GM12864 (cell line): ENCODE measurements at regions not wholly inside any gene's neighbourhood (a gene's known extent, or its start where the extent isn't known, plus 50 kb on each side); places are given as distances from the start of the nearest gene placed in this dataset.

Source experiments
- DNase-seq: peaks from one replicate; pipeline ENCODE4 v3.0.0-alpha.2; 2011; ENCODE audit warnings: low read depth
- H3K4me3 ChIP-seq: 2 replicates; pipeline ENCODE4 v1.5.1; 2011; ENCODE audit warnings: mild to moderate bottlenecking, low read depth, low read length, control low read depth
- TF ChIP-seq, protein P1 (sequence below): IDR thresholded peaks from 2 replicates; pipeline ENCODE4 v1.5.1; 2011; ENCODE audit warnings: low read depth, mild to moderate bottlenecking, moderate library complexity, low read length, control low read depth, inconsistent platforms; ENCODE audit errors: missing control alignments

GRCh38 chr1:187514110-187514509 lies 685.4 kb downstream of the PLA2G4A start:
- TF ChIP-seq, protein P1, sequence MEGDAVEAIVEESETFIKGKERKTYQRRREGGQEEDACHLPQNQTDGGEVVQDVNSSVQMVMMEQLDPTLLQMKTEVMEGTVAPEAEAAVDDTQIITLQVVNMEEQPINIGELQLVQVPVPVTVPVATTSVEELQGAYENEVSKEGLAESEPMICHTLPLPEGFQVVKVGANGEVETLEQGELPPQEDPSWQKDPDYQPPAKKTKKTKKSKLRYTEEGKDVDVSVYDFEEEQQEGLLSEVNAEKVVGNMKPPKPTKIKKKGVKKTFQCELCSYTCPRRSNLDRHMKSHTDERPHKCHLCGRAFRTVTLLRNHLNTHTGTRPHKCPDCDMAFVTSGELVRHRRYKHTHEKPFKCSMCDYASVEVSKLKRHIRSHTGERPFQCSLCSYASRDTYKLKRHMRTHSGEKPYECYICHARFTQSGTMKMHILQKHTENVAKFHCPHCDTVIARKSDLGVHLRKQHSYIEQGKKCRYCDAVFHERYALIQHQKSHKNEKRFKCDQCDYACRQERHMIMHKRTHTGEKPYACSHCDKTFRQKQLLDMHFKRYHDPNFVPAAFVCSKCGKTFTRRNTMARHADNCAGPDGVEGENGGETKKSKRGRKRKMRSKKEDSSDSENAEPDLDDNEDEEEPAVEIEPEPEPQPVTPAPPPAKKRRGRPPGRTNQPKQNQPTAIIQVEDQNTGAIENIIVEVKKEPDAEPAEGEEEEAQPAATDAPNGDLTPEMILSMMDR, result no peak
- DNase-seq, result no peak
- no peak overlapping the region for H3K4me3 ChIP-seq

GRCh38 chr1:187516874-187517273 lies 688.1 kb downstream of the PLA2G4A start:
- TF ChIP-seq, protein P1, result no peak
- no peak for DNase-seq

GRCh38 chr1:187517546-187517945 lies 688.8 kb downstream of the PLA2G4A start:
- TF ChIP-seq, protein P1, result no peak
- no peak for DNase-seq
- H3K4me3 ChIP-seq, result no peak overlapping the region

More at GRCh38 chr1:187516874-187517273, 688.1 kb downstream of the PLA2G4A start:
- H3K4me3 ChIP-seq, result no peak overlapping the region

DNA sequence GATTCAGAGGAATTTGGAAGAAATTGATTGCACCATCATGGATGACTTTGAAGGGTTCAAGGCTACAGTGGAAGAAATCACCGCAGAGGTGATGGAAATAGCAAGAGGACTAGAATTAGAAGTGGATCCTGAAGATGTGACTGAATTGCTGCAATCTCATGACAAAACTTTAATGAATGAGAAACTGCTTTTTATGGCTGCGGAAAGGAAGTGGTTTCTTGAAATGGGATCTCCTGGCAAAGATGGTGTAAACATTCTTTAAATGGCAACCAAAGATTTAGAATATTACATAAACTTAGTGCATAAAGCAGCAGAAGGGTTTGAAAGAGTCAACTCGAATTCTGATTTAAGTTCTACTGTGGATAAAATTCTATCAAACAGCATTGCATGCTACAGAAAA lies 698.6 kb downstream of the PLA2G4A start:
- no peak overlapping the region for H3K4me3 ChIP-seq
- no peak for DNase-seq
- TF ChIP-seq, protein P1, result no peak

DNA sequence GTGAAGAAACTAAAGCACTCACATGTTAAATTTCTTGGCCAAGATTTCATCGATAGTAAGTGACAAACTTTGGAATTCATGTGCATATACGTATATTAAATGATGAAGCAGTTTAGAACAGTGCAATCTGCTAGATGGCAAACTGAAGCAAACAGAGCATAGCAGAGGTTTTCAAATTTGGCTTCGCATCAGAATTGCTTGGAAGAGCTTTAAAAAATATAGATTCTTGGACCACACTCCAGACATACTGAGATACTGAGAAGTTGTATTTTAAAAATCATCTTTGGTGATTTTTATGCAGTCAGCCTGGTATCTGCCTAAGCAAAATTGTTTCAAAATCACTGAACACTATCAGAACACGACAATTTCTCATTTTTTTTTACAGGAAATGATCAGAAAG lies 709.2 kb downstream of the PLA2G4A start:
- TF ChIP-seq, protein P1, result no peak
- DNase-seq, result no peak
- H3K4me3 ChIP-seq, result no peak overlapping the region

DNA sequence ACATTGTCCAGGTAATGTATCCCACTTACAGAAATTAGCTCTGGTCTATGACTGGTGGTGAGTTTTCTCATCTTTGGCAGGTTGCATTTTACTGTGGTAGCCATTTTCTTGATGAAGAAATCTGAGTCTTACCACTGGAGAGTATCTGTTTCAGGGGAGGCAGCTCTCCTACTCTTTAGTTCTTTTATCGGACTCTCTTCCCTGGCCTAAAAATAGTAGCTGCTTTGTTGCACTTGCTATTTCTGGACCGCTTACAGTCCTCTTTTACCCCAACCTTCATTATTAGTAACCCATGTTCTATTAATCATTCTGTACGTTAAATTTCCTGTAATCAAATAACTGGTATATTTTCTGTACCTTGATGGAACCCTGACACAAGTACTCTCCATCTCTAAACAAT lies 720.8 kb downstream of the PLA2G4A start:
- no peak for DNase-seq
- TF ChIP-seq, protein P1, result no peak
- H3K4me3 ChIP-seq, result no peak overlapping the region

DNA sequence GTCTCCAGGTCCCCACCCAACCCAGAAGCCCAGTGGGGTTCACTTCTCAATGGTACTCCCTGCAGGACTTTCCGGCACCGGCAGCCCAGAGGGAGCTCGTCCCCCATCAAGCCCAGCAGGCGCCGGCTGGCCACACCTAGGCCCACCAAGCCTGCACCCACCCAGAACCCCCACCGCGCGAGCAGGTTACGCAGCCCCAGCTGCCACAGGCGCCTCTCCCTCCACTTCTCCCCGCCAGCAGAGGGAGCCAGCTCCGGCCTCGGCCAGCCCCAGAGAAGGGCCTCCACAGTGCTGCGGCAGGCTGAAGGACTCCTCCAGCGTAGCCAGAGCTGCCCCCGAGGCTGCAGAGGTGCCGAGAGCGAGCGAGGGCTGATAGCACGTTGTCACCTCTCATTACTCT lies 722.3 kb downstream of the PLA2G4A start:
- DNase-seq, result no peak
- H3K4me3 ChIP-seq, result no peak overlapping the region
- TF ChIP-seq, protein P1, result no peak
